Sciatic nerve (tissue), 2 donors: ENCODE measurements at regions not wholly inside any gene's neighbourhood (a gene's known extent, or its start where the extent isn't known, plus 50 kb on each side); places are given as distances from the start of the nearest gene placed in this dataset.

ENCODE experiments used
- ATAC-seq: fragments of 200-7000 bp; cut with Tn5 transposase; one replicate; pipeline ENCODE4 v1.9.1; 2020; ENCODE audit warnings: mild to moderate bottlenecking, moderate library complexity
- DNase-seq: peaks from one replicate; pipeline ENCODE4 v3.0.0-alpha.2; 2020; ENCODE audit warnings: low spot score
- intact Hi-C: fragments of 100-400 bp; cut with DNase I; formaldehyde crosslinking; loops from one replicate; pipeline ENCODE4 v1.14.2; 2022
- donor health status: DM: no; HTN: no; CAD: no.
- donor health status: DM: no; HTN: no; CAD: no.

DNA sequence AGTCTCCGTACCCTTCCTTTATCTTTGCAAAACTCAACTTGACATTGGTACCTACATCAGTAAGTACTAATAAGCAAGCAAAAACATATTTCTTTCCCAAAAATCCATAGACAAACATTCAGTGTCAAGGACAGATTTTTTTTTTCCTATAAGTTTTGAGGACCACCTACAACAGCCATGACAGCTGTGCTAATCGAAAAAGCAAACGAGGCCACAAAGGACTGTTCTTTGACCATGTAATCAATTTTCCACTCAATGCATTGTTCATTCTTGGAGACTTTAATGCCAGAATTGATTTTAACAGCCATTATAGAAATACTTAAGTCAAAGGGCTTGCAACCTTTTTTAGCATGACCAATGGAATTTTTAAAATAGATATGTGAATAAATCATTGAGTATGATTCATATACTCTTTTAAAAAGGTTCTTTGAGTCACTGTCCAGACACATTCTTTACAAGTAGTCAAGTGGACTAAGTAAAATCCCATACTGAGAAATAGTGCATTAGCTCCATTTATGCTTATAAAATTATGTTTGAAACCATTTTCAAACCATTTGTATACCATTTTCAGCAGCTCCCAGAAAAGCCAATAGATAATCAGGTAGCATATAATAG, 323.9 kb downstream of the MZT1 start:
- DNase-seq, result no peak
- no peak for ATAC-seq

GRCh38 chr13:72400856-72401255, 326.6 kb downstream of the MZT1 start:
- ATAC-seq, result no peak
- intact Hi-C loops, result no loop called here
- no peak for DNase-seq

More for the DNA sequence above, 323.9 kb downstream of the MZT1 start:
- intact Hi-C loops, result no loop called here

- ATAC-seq, result no peak
Measured at GRCh38 chr13:72399351-72399750, 328.1 kb downstream of the MZT1 start.

GRCh38 chr13:72397265-72397664, 330.2 kb downstream of the MZT1 start:
- DNase-seq, result no peak
- intact Hi-C loops, result no loop called here
- no peak for ATAC-seq

More at GRCh38 chr13:72399351-72399750, 328.1 kb downstream of the MZT1 start:
- DNase-seq, result no peak
- intact Hi-C loops, result no loop called here

DNA sequence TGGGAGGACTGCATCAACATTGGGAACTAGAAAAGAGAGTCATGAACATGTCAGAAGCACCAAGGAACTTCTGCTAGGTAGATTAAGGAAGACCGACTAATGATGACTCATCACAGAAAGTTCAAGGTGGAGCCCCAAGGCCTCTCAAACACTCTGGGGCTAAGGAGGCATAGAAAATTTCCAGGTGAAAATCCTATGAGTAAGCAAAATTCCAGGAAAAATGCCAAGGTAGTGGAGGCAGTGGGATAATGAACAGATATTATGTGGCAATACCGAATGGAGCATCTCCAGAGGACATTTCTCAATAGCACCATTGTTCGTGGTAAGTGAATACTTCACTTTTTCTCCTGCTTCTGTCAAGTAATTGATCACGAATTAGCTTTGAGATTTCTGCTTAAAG, 336.5 kb downstream of the MZT1 start:
- no peak for ATAC-seq
- no peak for DNase-seq
- intact Hi-C loops, result no loop called here

DNA sequence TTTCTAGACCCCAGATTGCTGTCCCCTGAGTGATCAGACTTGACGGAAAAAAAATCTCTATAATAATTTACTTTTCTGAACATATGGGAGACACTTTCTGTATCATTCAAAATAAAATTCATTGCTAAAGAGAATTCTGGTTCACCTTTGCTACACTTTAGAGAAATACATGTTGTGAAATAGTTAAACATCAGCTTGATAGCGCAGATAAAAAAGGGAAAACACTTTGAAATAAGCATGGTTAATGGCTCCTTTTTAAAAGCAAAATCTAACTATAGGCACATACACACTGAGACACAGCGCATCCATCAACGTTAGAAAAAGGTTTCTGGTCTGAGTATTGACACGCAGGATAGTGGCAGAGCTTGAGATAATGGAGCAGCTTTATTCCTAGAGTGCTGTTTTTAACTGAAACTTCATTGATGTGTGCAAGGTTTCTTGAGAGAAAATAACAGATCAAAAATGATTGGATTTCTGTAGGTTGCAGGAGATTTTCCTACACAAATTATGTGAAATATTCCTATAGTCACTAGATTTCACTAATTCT, 341.2 kb downstream of the MZT1 start:
- no peak for ATAC-seq

GRCh38 chr13:72384879-72385278, 342.6 kb downstream of the MZT1 start:
- ATAC-seq (peak; percentile 38), DNase-seq (no peak)
- intact Hi-C loops, result no loop called here

More for the DNA sequence above, 341.2 kb downstream of the MZT1 start:
- intact Hi-C loops, result no loop called here
- no peak for DNase-seq

DNA sequence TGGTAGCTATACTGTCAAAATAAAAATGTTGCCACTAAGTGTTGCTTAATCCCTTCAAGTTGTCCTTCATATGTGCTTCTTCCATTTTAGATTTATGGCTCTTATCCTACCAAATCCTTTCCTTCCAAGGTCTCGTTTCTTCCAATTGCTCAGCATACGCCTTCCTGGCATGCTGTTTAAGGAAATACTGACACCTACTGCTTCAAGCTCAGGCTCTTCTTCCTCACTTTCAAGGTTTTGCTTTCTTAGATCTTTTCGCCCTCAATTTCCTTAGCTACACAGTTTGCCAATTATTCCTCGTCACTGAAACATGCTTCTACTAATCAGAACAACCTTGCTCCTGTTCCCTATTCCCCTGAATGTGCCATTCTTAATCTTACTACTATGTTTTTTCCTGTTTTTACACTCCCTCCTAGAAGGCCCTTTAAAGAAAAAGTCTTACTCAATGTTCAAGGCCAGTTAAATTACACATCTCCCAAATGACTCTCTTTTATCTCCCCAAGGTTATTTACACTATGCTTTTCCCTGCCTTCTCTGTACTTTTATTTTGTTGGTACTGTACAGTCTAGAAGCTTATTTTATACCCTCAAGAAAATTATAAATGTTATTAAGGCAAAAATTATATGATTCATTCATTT, 343.1 kb downstream of the MZT1 start:
- intact Hi-C loops, result no loop called here
- ATAC-seq (no peak), DNase-seq (no peak)

DNA sequence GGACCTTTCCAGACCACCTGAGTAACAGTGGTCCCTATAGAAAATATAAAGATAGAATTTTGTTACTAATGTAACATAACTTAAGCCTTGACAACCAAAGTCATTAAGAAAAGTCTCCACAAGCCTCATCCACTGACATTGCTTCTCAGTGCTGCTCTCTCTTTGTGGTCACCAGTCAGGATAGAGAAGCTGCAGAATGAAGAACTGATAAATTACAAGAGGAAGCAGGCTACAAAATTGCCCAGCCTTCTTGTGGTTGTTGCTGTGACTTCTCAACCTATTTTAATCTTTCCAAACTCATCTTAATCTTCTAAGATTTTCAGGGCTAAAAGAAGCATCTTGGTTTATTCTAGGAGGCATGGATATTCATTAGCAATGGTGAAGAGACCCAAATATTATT, 343.8 kb downstream of the MZT1 start:
- no peak for DNase-seq
- intact Hi-C loops, result no loop called here
- ATAC-seq, result no peak

GRCh38 chr13:72379581-72379980, 347.8 kb downstream of the MZT1 start:
- ATAC-seq (no peak), DNase-seq (no peak)
- intact Hi-C loops, result no loop called here

DNA sequence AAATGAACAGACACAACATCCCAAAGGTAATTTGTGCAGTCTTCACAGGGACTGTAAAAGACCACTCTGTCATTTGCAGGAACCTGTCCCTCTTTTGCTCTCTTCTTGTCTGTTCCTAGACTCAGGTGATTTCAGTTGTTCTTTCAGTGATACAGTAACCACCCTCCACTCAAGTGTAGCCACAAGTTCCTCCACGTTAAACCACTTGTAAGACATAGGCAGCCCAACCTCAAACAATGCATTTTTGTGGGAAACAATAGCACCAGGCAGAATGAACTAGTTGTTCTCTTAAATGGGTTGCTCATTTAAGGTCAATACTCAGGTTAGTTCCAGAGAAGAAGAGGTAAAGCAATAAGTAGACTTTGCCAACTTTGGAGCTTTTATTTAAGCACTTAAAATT, 359.4 kb downstream of the MZT1 start:
- DNase-seq, result no peak
- intact Hi-C loops, result no loop called here
- no peak for ATAC-seq

GRCh38 chr13:72346716-72347115, 380.7 kb downstream of the MZT1 start:
- intact Hi-C loops, result no loop called here
- no peak for ATAC-seq
- DNase-seq, result no peak

GRCh38 chr13:72342364-72342763, 385.1 kb downstream of the MZT1 start:
- intact Hi-C loops, result no loop called here
- DNase-seq (no peak), ATAC-seq (no peak)

DNA sequence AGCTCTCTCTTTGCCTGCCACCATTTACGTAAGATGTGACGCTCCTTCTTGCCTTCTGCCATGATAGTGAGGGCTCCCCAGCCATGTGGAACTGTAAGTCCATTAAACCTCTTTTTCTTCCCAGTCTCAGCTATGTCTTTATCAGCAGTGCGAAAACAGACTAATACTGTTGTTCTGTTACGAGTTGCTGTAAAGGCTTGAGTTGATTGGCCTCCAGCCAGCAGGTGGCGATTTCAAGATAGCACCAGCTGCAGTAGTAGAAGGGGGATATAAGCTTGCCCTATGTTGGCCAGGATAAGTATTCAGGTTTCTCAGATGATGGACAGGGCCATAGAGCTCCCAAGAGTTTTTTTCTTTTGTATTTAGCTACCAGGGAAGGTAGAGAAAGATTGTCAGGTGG, 385.5 kb downstream of the MZT1 start:
- DNase-seq (no peak), ATAC-seq (no peak)
- intact Hi-C loops, result no loop called here

GRCh38 chr13:72317346-72318109, 409.9 kb downstream of the MZT1 start:
- ATAC-seq, result no peak
- DNase-seq, result no peak
- intact Hi-C loops, result no loop called here

- intact Hi-C loops, result no loop called here
- no peak for ATAC-seq
- no peak for DNase-seq
Measured at GRCh38 chr13:72316716-72317115, 410.7 kb downstream of the MZT1 start.

DNA sequence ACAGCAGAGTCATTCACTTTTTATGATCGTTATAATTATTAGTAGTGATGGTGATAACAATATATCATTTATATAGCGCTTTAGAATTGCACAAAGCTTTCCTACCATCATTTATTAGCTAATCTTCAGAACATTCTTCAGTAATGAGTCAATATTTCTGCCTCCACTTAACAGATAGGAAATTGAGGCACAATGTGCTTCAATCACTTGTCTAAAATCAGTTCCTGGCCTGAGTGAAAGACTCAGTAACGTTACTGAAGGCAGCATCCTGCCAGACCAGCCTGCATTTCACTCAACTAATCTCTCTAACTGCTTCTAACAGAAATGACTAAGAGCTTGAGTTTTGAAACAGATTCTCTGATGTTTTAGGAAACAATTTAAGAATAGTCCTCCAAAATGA, 412.1 kb downstream of the MZT1 start:
- ATAC-seq, result no peak
- intact Hi-C loops, result no loop called here
- DNase-seq, result no peak

DNA sequence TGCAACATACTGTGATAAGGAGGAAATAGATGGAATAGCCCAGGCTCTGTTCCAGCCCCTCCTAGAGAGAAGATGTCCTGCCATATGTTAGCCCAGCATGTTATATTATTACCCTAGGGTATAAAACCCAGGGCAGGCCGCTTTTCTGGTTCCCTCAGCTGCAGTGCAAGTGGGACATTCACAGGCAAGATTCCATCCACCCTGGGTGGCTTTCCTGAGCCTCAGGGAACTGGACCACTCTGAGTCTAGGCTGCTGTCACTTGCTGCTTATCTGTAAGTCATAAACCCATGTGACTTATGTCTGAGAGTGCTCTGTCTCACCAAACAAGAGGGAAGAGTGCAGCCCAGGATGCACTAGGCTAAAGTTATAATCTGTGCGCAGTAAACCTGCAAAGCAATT, 413.2 kb downstream of the MZT1 start:
- no peak for DNase-seq
- ATAC-seq, result no peak
- intact Hi-C loops, result no loop called here

DNA sequence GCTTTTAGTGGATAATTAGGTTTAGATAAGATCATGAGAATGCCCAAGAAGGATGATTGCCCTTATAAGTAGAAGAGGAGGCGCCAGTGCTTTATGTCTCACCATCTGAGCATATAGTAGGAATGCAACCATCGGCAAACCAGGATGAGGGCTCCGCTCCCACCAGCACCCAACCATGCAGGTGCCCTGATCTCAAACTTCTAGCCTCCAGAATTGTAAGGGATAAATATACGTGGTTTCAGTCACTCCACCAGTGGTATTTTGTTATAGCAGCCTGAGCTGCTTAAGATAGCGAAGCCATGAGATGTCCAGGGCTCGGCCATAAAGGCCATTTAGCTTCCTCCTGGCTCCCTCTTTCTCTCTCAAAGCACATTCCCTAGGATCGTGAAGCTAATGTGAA, 413.9 kb downstream of the MZT1 start:
- DNase-seq, result no peak
- intact Hi-C loops, result no loop called here
- no peak for ATAC-seq
